Right ventricle myocardium superior (tissue), 1 donor: ENCODE measurements at regions not wholly inside any gene's neighbourhood (a gene's known extent, or its start where the extent isn't known, plus 50 kb on each side); places are given as distances from the start of the nearest gene placed in this dataset.
"Not testable (repeated sequence)": the region's sequence is repeated elsewhere in the genome, so short reads cannot be mapped to it uniquely, and the experiment has no call there.

ENCODE experiments used
- ATAC-seq: fragments of 200-7000 bp; cut with Tn5 transposase; one replicate; pipeline ENCODE4 v1.9.1; 2020; ENCODE audit warnings: mild to moderate bottlenecking; ENCODE audit not compliant: poor library complexity
- DNase-seq: peaks from one replicate; pipeline ENCODE4 v3.0.0-alpha.2; 2020
- intact Hi-C: fragments of 100-400 bp; cut with DNase I; formaldehyde crosslinking; loops from one replicate; pipeline ENCODE4 v1.11.2; 2022
- donor health status: DM: no; HTN: yes; CAD: no; lungs with severe emphysema.

DNA sequence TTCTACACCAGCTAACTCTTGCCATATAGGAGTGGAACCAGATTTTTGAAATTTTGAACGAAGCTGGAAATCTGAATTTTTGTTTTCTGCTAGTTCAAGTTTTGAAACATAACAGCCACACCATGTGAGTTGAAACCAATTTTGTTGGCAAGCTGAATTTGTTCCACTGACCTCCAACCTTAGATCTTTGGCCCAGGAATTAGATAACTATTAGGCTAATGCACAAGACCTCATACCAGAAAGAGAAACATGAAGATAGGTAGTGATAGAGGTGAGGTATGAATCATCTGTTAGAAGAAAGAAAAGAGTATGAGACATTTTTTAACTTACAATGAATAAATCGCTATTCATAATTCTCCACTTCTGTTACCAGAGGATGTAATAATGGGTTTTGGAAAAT lies 76.8 kb upstream of the ACSL1 start:
- no peak for DNase-seq
- no peak for ATAC-seq
- intact Hi-C loops: no loop called here

DNA sequence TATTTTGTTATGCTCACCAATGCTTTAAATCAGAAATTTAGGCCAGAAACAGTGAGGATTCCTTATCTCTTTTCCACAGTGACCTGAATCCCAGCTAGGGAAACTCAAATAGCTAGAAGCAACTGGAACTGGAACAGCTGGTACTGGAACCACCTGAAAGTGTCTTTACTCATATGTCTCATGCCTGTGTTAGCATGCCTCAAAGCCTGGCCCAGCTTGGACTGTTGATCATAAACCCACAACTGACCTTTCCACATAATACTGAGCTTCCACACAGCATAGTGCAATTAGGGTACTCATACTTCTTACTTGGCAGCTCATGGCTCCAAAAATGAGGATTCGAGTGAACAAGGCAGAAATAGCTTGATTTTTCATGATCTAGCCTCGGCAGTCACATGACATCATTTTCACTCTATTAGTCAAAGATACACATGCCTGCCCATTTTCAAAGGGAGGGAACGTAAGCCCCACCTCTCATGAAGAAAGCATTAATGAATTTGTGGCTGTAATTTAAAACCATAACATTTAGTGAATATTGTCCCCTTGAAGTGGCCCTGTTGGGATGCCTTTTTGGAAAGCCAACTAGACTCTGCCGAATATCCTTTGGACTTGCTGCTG lies 80.8 kb upstream of the ACSL1 start:
- DNase-seq (no peak), ATAC-seq (no peak)
- intact Hi-C loops: no loop called here

GRCh38 chr4:184907216-184907615 lies 81.4 kb upstream of the ACSL1 start:
- DNase-seq (no peak), ATAC-seq (no peak)
- intact Hi-C loops: no loop called here

GRCh38 chr4:184907810-184908209 lies 82.0 kb upstream of the ACSL1 start:
- no peak for ATAC-seq
- no peak for DNase-seq
- intact Hi-C loops: no loop called here

DNA sequence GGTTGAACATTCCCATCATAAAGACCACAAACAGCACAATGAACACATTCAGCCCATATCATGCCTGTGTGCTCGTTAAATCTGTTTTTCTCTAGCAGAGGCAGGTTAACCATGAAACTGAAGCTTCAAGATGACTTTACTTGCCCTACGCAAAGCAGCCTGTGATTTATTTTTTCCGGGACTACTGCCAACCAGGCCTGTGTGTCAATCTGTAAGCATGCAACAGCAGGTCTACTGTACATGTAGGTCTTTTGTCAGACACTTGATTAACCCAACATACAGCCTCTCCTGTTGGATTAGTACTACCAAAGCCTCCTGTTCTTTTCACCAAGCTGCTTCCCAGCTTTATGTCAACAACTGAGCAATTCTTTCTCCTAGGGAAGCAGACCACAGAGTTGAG lies 85.5 kb upstream of the ACSL1 start:
- intact Hi-C loops: no loop called here
- DNase-seq (no peak), ATAC-seq (no peak)

DNA sequence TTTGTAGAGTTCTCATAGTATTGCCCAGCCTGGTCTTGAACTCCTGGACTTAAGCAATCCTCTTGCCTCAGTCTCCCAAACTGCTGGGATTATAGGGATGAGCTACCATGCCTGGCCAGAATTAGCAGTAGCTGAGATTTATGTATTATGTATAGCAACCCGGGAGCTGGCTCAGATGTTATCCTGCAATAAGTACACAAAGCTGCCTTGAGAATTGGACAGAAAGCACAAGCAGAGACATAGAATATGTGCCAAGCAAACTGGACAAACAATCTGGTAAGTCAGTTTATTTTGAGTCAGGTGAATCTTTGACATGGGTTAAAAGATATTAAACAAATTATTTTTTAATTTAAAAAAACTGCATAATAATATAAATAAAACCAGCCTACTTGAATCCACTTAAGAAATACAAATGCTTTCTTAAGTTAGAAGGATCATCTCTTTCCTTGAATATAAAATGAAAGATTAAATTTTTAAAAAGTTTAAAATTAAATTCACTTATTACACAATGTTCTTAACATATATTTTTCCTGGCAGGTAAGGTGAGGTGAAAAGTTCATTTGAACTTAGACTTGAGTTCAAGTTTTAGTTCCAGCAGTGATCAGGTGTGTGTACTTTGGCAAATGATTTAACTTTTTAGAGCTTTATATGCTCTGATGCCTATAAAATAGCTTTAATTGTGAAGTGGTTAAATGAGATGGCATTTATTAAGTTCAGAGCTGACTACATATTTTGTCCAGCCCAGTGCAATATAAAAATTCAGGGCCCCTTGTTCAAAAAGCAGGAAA lies 87.8 kb upstream of the ACSL1 start:
- intact Hi-C loops: no loop called here
- ATAC-seq (no peak), DNase-seq (no peak)

DNA sequence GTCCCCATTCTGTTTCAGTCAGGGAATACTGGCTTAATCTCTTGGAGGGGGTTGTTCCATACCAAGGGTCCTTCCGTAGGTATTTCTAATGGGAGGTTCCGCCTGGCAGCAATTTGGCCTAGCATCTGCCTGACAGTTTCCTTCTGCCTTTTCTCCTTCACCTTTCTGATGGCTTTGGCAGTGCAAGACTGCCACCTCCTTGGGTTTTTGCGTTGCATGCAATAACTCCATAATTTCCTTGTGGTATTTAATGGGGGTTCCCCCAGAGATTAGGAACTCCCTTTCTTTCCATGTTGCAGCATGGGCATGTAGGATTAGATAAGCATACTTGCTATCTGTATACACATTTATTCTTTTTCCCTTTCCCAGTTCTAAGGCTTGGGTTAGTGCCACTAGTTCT lies 93.0 kb upstream of the ACSL1 start:
- DNase-seq, intact Hi-C loops, ATAC-seq: not testable (repeated sequence)

- intact Hi-C loops: no loop called here
- no peak for DNase-seq
- ATAC-seq: no peak
Measured at GRCh38 chr4:184921456-184921855, 95.7 kb upstream of the ACSL1 start.

- ATAC-seq: no peak
- intact Hi-C loops: no loop called here
Measured at GRCh38 chr4:184922301-184922700, 96.0 kb upstream of the HELT start.

DNA sequence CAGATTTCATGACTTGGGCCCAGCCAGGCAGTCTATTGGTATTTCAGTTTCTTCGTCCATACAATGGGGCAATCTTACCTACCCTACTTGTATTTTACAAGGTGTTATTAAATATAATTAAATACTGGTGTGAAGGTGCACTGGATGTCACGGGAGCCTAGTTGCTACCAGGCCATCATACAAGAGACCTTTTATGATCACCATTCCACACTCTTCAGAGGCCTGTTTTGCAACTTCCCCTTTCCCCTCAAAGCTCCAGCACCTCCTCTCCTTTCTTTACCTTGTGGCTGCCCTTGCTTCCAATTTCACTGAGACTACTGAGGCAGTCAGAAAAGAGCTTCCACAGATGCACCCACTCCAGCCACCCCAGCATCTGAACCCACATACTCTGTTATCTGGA lies 93.8 kb upstream of the HELT start:
- intact Hi-C loops: no loop called here
- DNase-seq (no peak), ATAC-seq (no peak)

More at GRCh38 chr4:184922301-184922700, 96.0 kb upstream of the HELT start:
- DNase-seq: no peak

- ATAC-seq: no peak
- intact Hi-C loops: no loop called here
- DNase-seq: no peak
Measured at GRCh38 chr4:184929476-184929875, 88.8 kb upstream of the HELT start.

- ATAC-seq (no peak), DNase-seq (no peak)
- intact Hi-C loops: no loop called here
Measured at GRCh38 chr4:184930026-184930425, 88.3 kb upstream of the HELT start.

GRCh38 chr4:184932343-184932742 lies 85.9 kb upstream of the HELT start:
- ATAC-seq: peak; percentile 73
- DNase-seq: peak; percentile 42
- intact Hi-C loops: no loop called here

DNA sequence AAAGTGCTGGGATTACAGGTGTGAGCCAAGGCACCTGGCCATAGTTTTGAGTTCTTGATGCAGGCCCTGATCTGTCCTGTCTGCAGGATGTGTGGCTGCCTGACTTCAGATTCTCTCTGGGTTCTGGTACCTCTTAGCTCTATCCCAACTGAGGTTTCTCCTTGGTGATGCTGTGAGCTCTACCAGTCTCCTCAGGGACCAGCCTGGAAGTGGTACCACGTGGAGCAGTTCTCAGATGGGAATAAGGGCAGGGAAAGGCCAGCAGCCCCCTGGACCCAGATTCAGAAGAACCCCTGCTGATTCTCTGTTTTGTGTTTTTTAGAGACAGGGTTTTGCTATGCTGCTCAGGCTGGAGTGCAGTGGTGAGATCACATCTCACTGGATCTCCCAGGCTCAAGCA lies 85.0 kb upstream of the HELT start:
- intact Hi-C loops: no loop called here
- no peak for ATAC-seq
- no peak for DNase-seq

DNA sequence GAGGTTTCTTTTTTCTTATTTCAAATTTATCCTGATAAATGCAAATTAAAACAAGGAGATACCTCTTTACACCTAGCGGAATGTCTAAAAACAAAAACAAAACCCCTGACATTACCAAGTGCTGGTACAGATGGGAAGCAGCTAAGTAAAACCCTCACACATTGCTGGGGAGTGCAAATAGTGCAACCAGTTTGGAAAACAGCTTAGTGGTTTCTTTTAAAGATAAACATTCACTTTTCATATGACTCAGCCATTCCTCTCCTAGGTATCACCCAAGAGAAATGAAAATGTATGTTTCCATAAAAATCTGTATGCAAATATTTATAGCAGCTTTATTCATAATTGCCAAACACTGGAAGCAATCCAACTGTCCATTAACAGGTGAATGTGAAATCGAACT lies 84.1 kb upstream of the HELT start:
- DNase-seq: no peak
- intact Hi-C loops: no loop called here
- ATAC-seq: no peak

- no peak for ATAC-seq
- no peak for DNase-seq
- intact Hi-C loops: no loop called here
Measured at GRCh38 chr4:184934961-184935360, 83.3 kb upstream of the HELT start.

DNA sequence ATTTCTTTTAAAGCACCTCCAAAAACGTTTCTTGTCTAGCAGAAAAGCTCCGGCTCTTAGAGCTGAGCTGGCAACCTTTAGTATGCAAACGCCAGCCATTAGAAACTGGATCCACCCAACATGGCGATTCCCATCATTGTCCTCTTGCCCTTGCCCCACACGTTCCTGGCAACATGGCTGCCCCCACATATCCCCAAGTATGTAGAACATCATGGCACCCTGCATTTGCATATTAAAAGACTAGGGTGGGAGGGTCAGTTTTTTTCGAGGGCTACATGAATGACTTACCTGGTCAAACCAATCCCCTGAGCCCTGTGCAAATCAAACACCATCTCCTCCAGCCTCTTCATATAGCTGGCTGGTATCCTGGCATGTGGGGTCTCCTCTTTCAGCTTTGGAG lies 82.2 kb upstream of the HELT start:
- intact Hi-C loops: no loop called here
- ATAC-seq (no peak), DNase-seq (no peak)

DNA sequence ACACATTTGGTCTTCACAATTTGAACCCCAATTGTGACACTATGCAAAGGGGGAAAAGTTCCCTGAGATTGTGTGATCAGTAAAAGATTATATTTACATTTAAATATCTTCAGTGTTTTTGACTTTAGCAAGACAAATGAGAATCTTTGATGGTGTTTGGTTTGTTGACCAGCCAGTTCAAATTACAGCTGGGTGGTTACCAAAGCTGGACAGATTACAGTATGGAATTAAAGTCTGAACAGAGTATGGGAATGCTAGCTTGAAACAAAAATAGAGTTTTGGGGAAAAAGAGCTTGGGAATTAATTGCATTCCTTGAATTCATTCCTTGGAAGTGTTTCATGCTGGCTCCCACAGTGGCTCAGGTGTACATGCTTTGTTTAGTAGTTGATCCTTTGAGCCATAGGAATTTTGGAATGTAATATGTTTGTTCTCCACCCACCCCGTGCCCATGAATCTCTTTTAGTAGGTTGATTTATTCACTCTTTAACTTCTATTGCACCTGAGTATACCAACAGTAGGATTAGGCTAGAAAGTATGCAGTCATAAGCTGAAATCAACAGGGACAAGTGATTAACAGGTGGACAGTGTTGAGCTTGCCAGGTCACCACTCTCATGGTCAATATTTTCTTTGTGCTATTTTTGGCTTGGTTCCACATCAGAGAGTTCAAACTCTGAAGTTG lies 81.1 kb upstream of the HELT start:
- DNase-seq (no peak), ATAC-seq (no peak)
- intact Hi-C loops: no loop called here

- intact Hi-C loops: no loop called here
- no peak for DNase-seq
- no peak for ATAC-seq
Measured at GRCh38 chr4:184937745-184938144, 80.5 kb upstream of the HELT start.

GRCh38 chr4:184938871-184939270 lies 79.4 kb upstream of the HELT start:
- intact Hi-C loops: no loop called here
- ATAC-seq (no peak), DNase-seq (no peak)
